HEK293 (cell line): ENCODE measurements at regions not wholly inside any gene's neighbourhood (a gene's known extent, or its start where the extent isn't known, plus 50 kb on each side); places are given as distances from the start of the nearest gene placed in this dataset.

Experiments used
- CTCF ChIA-PET: fragments of 350-600 bp; formaldehyde crosslinking; extraction: SDS; loops from one replicate; lab custom pipeline; 2021; ENCODE audit warnings: antibody characterized with exemption; lab: Yijun Ruan, JAX
- POLR2A ChIA-PET: fragments of 300-600 bp; formaldehyde crosslinking; extraction: SDS; loops from one replicate; lab custom pipeline; 2020; ENCODE audit warnings: antibody characterized with exemption, inconsistent platforms; lab: Yijun Ruan, JAX
- H3K27ac ChIP-seq: fragments of 200-500 bp; sonication (Bioruptor generic); 2 replicates; pipeline ENCODE4 v1.5.1; 2014; ENCODE audit warnings: low read depth, low read length, control low read depth, inconsistent platforms; ENCODE audit errors: extremely low read depth
- H3K36me3 ChIP-seq, 2 experiments: fragments of 200-500 bp in 1 of 2; sonication (Bioruptor generic) in 1 of 2; 1 replicate in 1 of 2; 2 replicates in 1 of 2; pipeline ENCODE4 v1.5.1; 2014 to 2017; ENCODE audit warnings: inconsistent platforms in 2 of 2, low read length in 2 of 2; ENCODE audit not compliant: control insufficient read depth in 2 of 2, insufficient read depth in 1 of 2
- H3K4me1 ChIP-seq: fragments of 200-500 bp; sonication (Bioruptor generic); 2 replicates; pipeline ENCODE4 v1.5.1; 2014; ENCODE audit warnings: mild to moderate bottlenecking, low read length, inconsistent platforms; ENCODE audit not compliant: control insufficient read depth, insufficient read depth
- H3K4me3 ChIP-seq: 2 replicates; pipeline ENCODE4 v1.5.1; 2011; ENCODE audit warnings: low read depth, mild to moderate bottlenecking, control low read depth, low read length, moderate library complexity
- H3K9me3 ChIP-seq: fragments of 200-500 bp; sonication (Bioruptor generic); 2 replicates; pipeline ENCODE4 v1.5.1; 2014; ENCODE audit warnings: low read depth, low read length, inconsistent platforms; ENCODE audit not compliant: control insufficient read depth, insufficient read depth
- GFI1B ChIP-seq: fragments of 450-650 bp; formaldehyde crosslinking; IDR thresholded peaks from 2 replicates; pipeline ENCODE4 v1.5.1; 2016; ENCODE audit warnings: missing biosample characterization, missing genetic modification characterization
- HOXA7 ChIP-seq: sonication (generic); formaldehyde crosslinking; IDR thresholded peaks from 2 replicates; pipeline ENCODE4 v1.8.1; 2022; ENCODE audit warnings: missing genetic modification reagents, borderline replicate concordance
- KLF16 ChIP-seq: fragments of 450-650 bp; formaldehyde crosslinking; IDR thresholded peaks from 2 replicates; pipeline ENCODE4 v1.5.1; 2017; ENCODE audit warnings: missing biosample characterization, missing genetic modification characterization
- KLF7 ChIP-seq: fragments of 450-650 bp; formaldehyde crosslinking; IDR thresholded peaks from 2 replicates; pipeline ENCODE4 v1.5.1; 2016; ENCODE audit warnings: missing biosample characterization, missing genetic modification characterization, borderline replicate concordance
- OSR2 ChIP-seq: fragments of 450-650 bp; formaldehyde crosslinking; IDR thresholded peaks from 2 replicates; pipeline ENCODE4 v1.5.1; 2016; ENCODE audit warnings: missing biosample characterization, missing genetic modification characterization
- YY1 ChIP-seq: fragments of 450-650 bp; formaldehyde crosslinking; IDR thresholded peaks from 2 replicates; pipeline ENCODE4 v1.5.1; 2018; ENCODE audit warnings: missing biosample characterization, missing genetic modification characterization
- ZFP3 ChIP-seq: fragments of 450-650 bp; formaldehyde crosslinking; IDR thresholded peaks from 2 replicates; pipeline ENCODE4 v1.5.1; 2016; ENCODE audit warnings: low read depth, missing biosample characterization, missing genetic modification characterization
- ZNF140 ChIP-seq: fragments of 450-650 bp; formaldehyde crosslinking; IDR thresholded peaks from 2 replicates; pipeline ENCODE4 v1.5.1; 2016; ENCODE audit warnings: missing biosample characterization, missing genetic modification characterization
- ZNF157 ChIP-seq: fragments of 450-650 bp; formaldehyde crosslinking; IDR thresholded peaks from 2 replicates; pipeline ENCODE4 v1.5.1; 2016; ENCODE audit warnings: missing biosample characterization, missing genetic modification characterization
- ZNF174 ChIP-seq: fragments of 450-650 bp; formaldehyde crosslinking; IDR thresholded peaks from 2 replicates; pipeline ENCODE4 v1.5.0; 2017; ENCODE audit warnings: missing biosample characterization, mild to moderate bottlenecking, missing genetic modification characterization
- ZNF24 ChIP-seq: fragments of 450-650 bp; formaldehyde crosslinking; IDR thresholded peaks from 2 replicates; pipeline ENCODE4 v1.5.1; 2016; ENCODE audit warnings: missing biosample characterization, missing genetic modification characterization
- ZNF350 ChIP-seq: fragments of 450-650 bp; formaldehyde crosslinking; IDR thresholded peaks from 2 replicates; pipeline ENCODE4 v1.5.0; 2017; ENCODE audit warnings: missing biosample characterization, mild to moderate bottlenecking, missing genetic modification characterization
- ZNF423 ChIP-seq: fragments of 450-650 bp; formaldehyde crosslinking; IDR thresholded peaks from 2 replicates; pipeline ENCODE4 v1.5.1; 2016; ENCODE audit warnings: missing biosample characterization, missing genetic modification characterization
- ZNF529 ChIP-seq: fragments of 450-650 bp; formaldehyde crosslinking; IDR thresholded peaks from 2 replicates; pipeline ENCODE4 v1.5.1; 2017; ENCODE audit warnings: missing genetic modification characterization, missing biosample characterization; ENCODE audit not compliant: insufficient replicate concordance
- ZNF548 ChIP-seq: fragments of 450-650 bp; formaldehyde crosslinking; IDR thresholded peaks from 2 replicates; pipeline ENCODE4 v1.5.1; 2016; ENCODE audit warnings: missing biosample characterization, missing genetic modification characterization
- ZNF707 ChIP-seq: fragments of 450-650 bp; formaldehyde crosslinking; IDR thresholded peaks from 2 replicates; pipeline ENCODE4 v1.5.1; 2016; ENCODE audit warnings: missing biosample characterization, missing genetic modification characterization
- ZNF768 ChIP-seq: fragments of 450-650 bp; formaldehyde crosslinking; IDR thresholded peaks from 2 replicates; pipeline ENCODE4 v1.5.1; 2018; ENCODE audit warnings: missing biosample characterization, mild to moderate bottlenecking, missing genetic modification characterization
- ZNF792 ChIP-seq: fragments of 450-650 bp; formaldehyde crosslinking; IDR thresholded peaks from 2 replicates; pipeline ENCODE4 v1.5.1; 2016; ENCODE audit warnings: missing biosample characterization, missing genetic modification characterization
- ZNF830 ChIP-seq: fragments of 450-650 bp; IDR thresholded peaks from 2 replicates; pipeline ENCODE4 v1.5.0; 2018; ENCODE audit warnings: missing biosample characterization, missing genetic modification characterization, low read depth, mild to moderate bottlenecking, moderate library complexity
- TF ChIP-seq, protein P1 (sequence below): fragments of 450-650 bp; formaldehyde crosslinking; IDR thresholded peaks from 2 replicates; pipeline ENCODE4 v1.5.1; 2016; ENCODE audit warnings: missing biosample characterization, missing genetic modification characterization
- TF ChIP-seq, protein P2 (sequence below): fragments of 450-650 bp; formaldehyde crosslinking; IDR thresholded peaks from 2 replicates; pipeline ENCODE4 v1.5.1; 2016; ENCODE audit warnings: missing biosample characterization, missing genetic modification characterization, low read depth
- TF ChIP-seq, protein P3 (sequence below): fragments of 450-650 bp; formaldehyde crosslinking; conservative IDR thresholded peaks from 2 replicates; pipeline ENCODE4 v1.5.1; 2016; ENCODE audit warnings: low read depth, missing biosample characterization, missing genetic modification characterization
- TF ChIP-seq, protein P4 (sequence below): fragments of 450-650 bp; formaldehyde crosslinking; IDR thresholded peaks from 2 replicates; pipeline ENCODE4 v1.5.1; 2017; ENCODE audit warnings: missing biosample characterization, missing genetic modification characterization

DNA sequence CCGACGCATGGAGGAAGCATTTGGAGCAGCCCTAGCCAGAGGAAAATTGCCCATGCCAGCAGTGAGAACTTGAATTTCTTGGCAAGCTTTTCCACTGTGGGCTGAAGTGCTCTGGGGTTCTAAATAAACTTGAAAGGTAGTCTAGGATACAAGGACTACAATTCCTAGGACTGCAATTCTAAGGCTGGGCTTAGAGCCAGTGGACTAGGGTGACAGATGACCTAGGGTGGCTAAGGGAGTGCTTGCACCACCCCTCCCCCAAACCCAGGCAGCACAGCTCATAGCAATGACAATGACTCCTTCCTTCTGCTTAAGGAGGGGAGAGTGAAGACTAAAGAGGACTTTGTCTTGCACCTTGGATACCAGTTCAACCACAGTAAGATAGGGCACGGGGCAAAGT lies 122.3 kb downstream of the THBS2 start:
- TF ChIP-seq ZNF548 (tag by site-specific recombination): no peak
- TF ChIP-seq KLF16: no peak
- no peak for TF ChIP-seq ZNF768 (tag by site-specific recombination)
- TF ChIP-seq ZNF24: no peak
- TF ChIP-seq, protein P1, sequence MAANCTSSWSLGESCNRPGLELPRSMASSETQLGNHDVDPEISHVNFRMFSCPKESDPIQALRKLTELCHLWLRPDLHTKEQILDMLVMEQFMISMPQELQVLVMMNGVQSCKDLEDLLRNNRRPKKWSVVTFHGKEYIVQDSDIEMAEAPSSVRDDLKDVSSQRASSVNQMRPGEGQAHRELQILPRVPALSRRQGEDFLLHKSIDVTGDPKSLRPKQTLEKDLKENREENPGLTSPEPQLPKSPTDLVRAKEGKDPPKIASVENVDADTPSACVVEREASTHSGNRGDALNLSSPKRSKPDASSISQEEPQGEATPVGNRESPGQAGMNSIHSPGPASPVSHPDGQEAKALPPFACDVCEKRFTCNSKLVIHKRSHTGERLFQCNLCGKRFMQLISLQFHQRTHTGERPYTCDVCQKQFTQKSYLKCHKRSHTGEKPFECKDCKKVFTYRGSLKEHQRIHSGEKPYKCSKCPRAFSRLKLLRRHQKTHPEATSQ (tag by site-specific recombination): no peak
- no peak for TF ChIP-seq ZNF157 (tag by site-specific recombination)
- TF ChIP-seq ZNF830 (tag by site-specific recombination): no peak
- no peak for TF ChIP-seq ZNF174 (tag by site-specific recombination)
- no peak for TF ChIP-seq ZNF529 (tag by site-specific recombination)
- no peak for TF ChIP-seq KLF7 (tag by site-specific recombination)
- TF ChIP-seq YY1 (tag by site-specific recombination): no peak
- TF ChIP-seq, protein P2, sequence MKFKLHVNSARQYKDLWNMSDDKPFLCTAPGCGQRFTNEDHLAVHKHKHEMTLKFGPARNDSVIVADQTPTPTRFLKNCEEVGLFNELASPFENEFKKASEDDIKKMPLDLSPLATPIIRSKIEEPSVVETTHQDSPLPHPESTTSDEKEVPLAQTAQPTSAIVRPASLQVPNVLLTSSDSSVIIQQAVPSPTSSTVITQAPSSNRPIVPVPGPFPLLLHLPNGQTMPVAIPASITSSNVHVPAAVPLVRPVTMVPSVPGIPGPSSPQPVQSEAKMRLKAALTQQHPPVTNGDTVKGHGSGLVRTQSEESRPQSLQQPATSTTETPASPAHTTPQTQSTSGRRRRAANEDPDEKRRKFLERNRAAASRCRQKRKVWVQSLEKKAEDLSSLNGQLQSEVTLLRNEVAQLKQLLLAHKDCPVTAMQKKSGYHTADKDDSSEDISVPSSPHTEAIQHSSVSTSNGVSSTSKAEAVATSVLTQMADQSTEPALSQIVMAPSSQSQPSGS (tag by site-specific recombination): no peak
- TF ChIP-seq ZNF707 (tag by site-specific recombination): no peak
- TF ChIP-seq ZFP3 (tag by site-specific recombination): no peak
- Histone ChIP-seq H3K9me3 (no peaks in the 10 kb centered on the region), H3K27ac (no peak overlapping the region), H3K36me3 (no peaks in the 10 kb centered on the region), H3K4me1 (no peaks in the 10 kb centered on the region), H3K4me3 (no peak overlapping the region)
- ChIA-PET POLR2A (no interaction called here), CTCF (interaction anchor here (0.9 kb wide), 1 partner anchor 9 kb away, joined by 4 read pairs; no protein-coding TSS in a partner anchor)

DNA sequence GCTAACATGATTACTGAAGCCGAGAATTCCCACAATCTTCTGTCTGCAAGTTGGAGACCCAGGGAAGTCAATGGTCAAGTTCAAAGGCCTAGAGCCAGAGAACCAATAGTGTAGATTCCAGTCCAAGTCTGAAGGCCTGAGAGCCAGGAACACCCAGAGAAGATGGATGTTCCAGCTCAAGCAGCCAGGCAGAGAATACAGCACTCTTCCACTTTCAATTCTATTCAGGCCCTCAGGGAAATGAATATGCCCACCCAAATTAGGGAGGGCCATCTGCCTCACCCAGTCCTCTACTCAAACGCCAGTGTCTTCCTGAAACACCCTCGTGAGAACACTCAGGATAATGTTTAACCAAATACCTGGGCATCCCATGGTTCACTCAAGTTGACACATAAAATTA lies 123.5 kb downstream of the THBS2 start:
- H3K4me1 ChIP-seq: no peaks in the 10 kb centered on the region
- H3K4me3 ChIP-seq: no peak overlapping the region
- no peak overlapping the region for H3K27ac ChIP-seq
- POLR2A ChIA-PET: no interaction called here
- H3K9me3 ChIP-seq: no peaks in the 10 kb centered on the region
- no peak for TF ChIP-seq OSR2 (tag by site-specific recombination)
- TF ChIP-seq, protein P3, sequence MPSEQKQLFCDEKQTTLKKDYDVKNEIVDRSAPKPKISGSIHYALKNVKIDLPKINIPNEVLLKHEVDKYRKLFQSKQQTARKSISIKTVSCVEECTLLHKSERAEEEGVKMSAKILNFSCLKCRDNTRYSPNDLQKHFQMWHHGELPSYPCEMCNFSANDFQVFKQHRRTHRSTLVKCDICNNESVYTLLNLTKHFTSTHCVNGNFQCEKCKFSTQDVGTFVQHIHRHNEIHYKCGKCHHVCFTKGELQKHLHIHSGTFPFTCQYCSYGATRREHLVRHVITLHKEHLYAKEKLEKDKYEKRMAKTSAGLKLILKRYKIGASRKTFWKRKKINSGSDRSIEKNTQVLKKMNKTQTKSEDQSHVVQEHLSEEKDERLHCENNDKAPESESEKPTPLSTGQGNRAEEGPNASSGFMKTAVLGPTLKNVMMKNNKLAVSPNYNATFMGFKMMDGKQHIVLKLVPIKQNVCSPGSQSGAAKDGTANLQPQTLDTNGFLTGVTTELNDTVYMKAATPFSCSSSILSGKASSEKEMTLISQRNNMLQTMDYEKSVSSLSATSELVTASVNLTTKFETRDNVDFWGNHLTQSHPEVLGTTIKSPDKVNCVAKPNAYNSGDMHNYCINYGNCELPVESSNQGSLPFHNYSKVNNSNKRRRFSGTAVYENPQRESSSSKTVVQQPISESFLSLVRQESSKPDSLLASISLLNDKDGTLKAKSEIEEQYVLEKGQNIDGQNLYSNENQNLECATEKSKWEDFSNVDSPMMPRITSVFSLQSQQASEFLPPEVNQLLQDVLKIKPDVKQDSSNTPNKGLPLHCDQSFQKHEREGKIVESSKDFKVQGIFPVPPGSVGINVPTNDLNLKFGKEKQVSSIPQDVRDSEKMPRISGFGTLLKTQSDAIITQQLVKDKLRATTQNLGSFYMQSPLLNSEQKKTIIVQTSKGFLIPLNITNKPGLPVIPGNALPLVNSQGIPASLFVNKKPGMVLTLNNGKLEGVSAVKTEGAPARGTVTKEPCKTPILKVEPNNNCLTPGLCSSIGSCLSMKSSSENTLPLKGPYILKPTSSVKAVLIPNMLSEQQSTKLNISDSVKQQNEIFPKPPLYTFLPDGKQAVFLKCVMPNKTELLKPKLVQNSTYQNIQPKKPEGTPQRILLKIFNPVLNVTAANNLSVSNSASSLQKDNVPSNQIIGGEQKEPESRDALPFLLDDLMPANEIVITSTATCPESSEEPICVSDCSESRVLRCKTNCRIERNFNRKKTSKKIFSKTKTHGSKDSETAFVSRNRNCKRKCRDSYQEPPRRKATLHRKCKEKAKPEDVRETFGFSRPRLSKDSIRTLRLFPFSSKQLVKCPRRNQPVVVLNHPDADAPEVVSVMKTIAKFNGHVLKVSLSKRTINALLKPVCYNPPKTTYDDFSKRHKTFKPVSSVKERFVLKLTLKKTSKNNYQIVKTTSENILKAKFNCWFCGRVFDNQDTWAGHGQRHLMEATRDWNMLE: no peak
- no peak for TF ChIP-seq ZNF140 (tag by site-specific recombination)
- TF ChIP-seq HOXA7: no peak
- TF ChIP-seq, protein P4, sequence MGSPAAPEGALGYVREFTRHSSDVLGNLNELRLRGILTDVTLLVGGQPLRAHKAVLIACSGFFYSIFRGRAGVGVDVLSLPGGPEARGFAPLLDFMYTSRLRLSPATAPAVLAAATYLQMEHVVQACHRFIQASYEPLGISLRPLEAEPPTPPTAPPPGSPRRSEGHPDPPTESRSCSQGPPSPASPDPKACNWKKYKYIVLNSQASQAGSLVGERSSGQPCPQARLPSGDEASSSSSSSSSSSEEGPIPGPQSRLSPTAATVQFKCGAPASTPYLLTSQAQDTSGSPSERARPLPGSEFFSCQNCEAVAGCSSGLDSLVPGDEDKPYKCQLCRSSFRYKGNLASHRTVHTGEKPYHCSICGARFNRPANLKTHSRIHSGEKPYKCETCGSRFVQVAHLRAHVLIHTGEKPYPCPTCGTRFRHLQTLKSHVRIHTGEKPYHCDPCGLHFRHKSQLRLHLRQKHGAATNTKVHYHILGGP (tag by site-specific recombination): no peak
- no peak for TF ChIP-seq ZNF423 (tag by site-specific recombination)
- no peak for TF ChIP-seq ZNF792 (tag by site-specific recombination)
- TF ChIP-seq ZNF350 (tag by site-specific recombination): no peak
- TF ChIP-seq GFI1B (tag by site-specific recombination): no peak
- TF ChIP-seq, all 188 proteins: peak for 0
- CTCF ChIA-PET: interaction anchor here (0.5 kb wide), 1 partner anchor 22 kb away, joined by 3 read pairs; no protein-coding TSS in a partner anchor
- H3K36me3 ChIP-seq: no peaks in the 10 kb centered on the region
